Mammary epithelial cell (primary cell): ENCODE measurements at regions not wholly inside any gene's neighbourhood (a gene's known extent, or its start where the extent isn't known, plus 50 kb on each side); places are given as distances from the start of the nearest gene placed in this dataset.

Source experiments
- CTCF ChIP-seq, 2 donors: IDR thresholded peaks in 1 of 2; conservative IDR thresholded peaks in 1 of 2; 2 replicates each; pipeline ENCODE4 v1.5.1; 2011 to 2012; ENCODE audit warnings: inconsistent platforms in 2 of 2, low read length in 2 of 2, mild to moderate bottlenecking in 2 of 2, control low read depth in 1 of 2, low read depth in 1 of 2; ENCODE audit not compliant: insufficient read depth in 1 of 2; ENCODE audit errors: extremely low read depth in 1 of 2
- EZH2 ChIP-seq: IDR thresholded peaks from 2 replicates; pipeline ENCODE4 v1.6.1; 2012; ENCODE audit warnings: low read length, inconsistent platforms, borderline replicate concordance

DNA sequence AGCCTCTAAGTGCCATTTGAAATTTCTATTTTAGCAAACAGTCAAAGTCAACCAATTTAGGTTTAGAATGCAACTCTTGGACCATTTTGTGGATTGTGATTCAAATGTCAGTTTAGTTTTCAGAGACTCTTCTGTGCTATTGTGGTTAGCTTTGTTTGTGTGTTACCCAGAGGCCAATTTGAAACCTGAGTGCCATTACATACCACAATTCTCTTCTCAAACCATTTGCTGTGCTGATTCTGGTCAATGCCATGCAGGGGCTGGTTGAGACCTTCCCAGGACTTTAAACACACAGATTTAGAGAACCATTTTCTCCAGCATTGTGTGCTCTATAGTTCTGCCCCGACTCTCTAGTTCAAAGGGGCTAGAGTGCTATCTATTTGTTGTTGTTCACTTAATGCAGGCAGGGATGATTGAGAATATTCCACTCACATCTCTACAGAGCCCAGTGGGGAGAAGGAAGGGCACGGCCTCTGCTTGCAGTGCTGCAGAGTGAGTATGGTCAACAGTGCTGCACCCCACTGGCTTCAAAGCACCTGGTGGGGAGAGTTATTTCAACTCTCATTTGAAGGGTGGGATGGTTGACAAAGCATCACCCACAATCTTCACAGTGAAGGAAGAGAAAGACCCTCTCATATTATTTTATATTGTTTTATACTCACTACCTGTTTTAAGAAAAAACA, 738.2 kb downstream of the COL12A1 start:
- no peak for TF ChIP-seq CTCF (conservative IDR thresholded peaks at IDR 0.05 in 1 of 2, IDR thresholded peaks at IDR 0.05 in 1 of 2; ENCODE audit: extremely low read depth in 1 of 2, insufficient read depth in 1 of 2, low read depth in 1 of 2, low read length in 2 of 2)
- TF ChIP-seq EZH2, result no peak
